ENCODE measurements at regions not wholly inside any gene's neighbourhood (a gene's known extent, or its start where the extent isn't known, plus 50 kb on each side); places are given as distances from the start of the nearest gene placed in this dataset.
A peak's percentile ranks its signal among the peaks of the same experiment; 100 is the strongest.

DNA sequence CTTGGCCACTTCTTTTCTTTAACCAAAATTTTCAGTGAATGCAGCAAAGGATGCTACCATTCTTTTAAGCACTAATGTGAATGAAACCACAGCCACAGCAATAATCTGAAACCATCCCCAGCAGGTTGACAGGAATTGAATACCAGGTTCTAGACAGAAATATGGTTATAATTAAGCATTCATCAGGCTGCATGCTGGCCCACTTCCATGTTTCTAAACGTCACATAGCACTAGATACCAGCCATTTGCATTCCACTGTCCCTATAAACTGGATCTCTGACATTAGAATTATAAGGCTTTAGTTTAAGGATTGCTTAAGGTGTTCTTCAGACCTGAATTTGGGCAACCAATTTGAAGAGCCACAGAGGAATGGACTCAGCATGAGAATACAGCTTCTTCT, 340.8 kb upstream of the KLF6 start:
- no peak for TF ChIP-seq EP300 (IDR thresholded peaks at IDR 0.05; ENCODE audit: low read depth)
- no peak for TF ChIP-seq POLR2AphosphoS5 (IDR thresholded peaks at IDR 0.05)
- no peak for TF ChIP-seq CTCF (IDR thresholded peaks at IDR 0.05)
- no peak for TF ChIP-seq POLR2A (IDR thresholded peaks at IDR 0.05)
- Histone ChIP-seq H3K4me3 (no peak overlapping the region), H3K36me3 (no peaks in the 10 kb centered on the region), H3K27ac (no peak overlapping the region), H3K27me3 (no peaks in the 10 kb centered on the region), H3K9me3 (peaks cover 0 to 4% of the 10 kb centered on the region in 2 donors), H3K4me1 (peaks cover 3 to 18% (median 9%) of the 10 kb centered on the region in 4 donors)
- 80 to 90% methylated on average over 1 of the region's 1 CpG for WGBS, 2 donors (ENCODE audit: low coverage in 1 of 2)
- intact Hi-C loops (cut with DNase I; ENCODE audit: low total_unique reads): no loop called here
- in situ Hi-C loops (cut with MboI; ENCODE audit: low pct_ligation_motif_present in 1 of 4, low pct_unique_long_range_greater_than_20kb in 1 of 4, low sequenced_read_pairs in 3 of 4): no loop called here
- no peak for DNase-seq

GRCh38 chr10:4121502-4122380, 336.7 kb upstream of the KLF6 start:
- Histone ChIP-seq H3K4me3 (no peak overlapping the region), H3K27ac (peak overlapping the region; percentile 16 to 42 (median 28))

DNA sequence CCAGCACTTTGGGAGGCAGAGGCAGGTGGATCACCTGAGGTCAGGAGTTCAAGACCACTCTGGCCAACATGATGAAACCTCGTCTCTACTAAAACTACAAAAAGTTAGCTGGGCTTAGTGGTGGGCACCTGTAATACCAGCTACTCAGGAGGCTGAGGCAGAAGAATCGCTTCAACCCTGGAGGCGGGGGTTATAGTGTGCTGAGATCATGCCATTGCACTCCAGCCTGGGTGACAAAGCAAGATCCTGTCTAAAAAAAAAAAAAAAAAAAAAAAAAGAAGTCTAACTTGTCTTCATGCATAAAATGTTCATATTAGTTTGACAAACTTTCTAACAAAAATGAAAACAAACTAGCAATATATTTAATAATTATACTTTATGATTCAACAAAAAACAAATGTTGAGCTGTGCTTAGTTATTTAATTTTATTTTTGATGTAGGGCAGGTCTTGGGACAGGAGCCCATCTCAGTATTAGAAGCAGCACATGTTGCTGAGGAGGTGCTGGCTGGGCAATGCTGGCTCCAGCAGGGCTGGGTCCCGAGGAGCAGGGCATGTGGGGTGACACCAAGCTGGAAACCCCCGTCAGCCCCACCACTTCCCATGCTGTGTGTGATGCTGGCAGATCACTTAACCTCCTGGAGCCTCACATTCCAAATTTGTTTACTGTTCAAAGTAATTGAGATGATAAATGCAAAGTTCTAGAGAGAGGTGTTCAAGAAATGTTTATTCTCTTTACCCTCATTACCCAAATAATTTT, 335.3 kb upstream of the KLF6 start:
- Histone ChIP-seq H3K4me1 (peaks cover 0 to 5% (median 0%) of the 10 kb centered on the region in 4 donors), H3K27me3 (no peaks in the 10 kb centered on the region), H3K9me3 (no peaks in the 10 kb centered on the region), H3K4me3 (no peak overlapping the region), H3K36me3 (no peaks in the 10 kb centered on the region), H3K27ac (peak overlapping the region in 1 of 4 donors; percentile 17)
- 86 to 100% methylated on average over 2 to 5 of the region's 5 CpGs for WGBS, 2 donors (ENCODE audit: low coverage in 1 of 2)
- peak; percentile 20 for DNase-seq
- TF ChIP-seq EP300 (IDR thresholded peaks at IDR 0.05; ENCODE audit: low read depth): no peak
- TF ChIP-seq POLR2A (IDR thresholded peaks at IDR 0.05): no peak
- no peak for TF ChIP-seq POLR2AphosphoS5 (IDR thresholded peaks at IDR 0.05)
- TF ChIP-seq CTCF (IDR thresholded peaks at IDR 0.05): no peak
- intact Hi-C loops (cut with DNase I; ENCODE audit: low total_unique reads): no loop called here
- in situ Hi-C loops (cut with MboI; ENCODE audit: low pct_ligation_motif_present in 1 of 4, low pct_unique_long_range_greater_than_20kb in 1 of 4, low sequenced_read_pairs in 3 of 4): no loop called here

More at GRCh38 chr10:4121502-4122380, 336.7 kb upstream of the KLF6 start:
- H3K9me3 ChIP-seq: peaks cover 0 to 4% of the 10 kb centered on the region in 2 donors
- TF ChIP-seq EP300 (IDR thresholded peaks at IDR 0.05; ENCODE audit: low read depth): no peak
- TF ChIP-seq POLR2A (IDR thresholded peaks at IDR 0.05): peak; percentile 34
- peak in 2 of 3 donors; percentile 27 to 64 for TF ChIP-seq POLR2AphosphoS5 (IDR thresholded peaks at IDR 0.05)
- intact Hi-C loops (cut with DNase I; ENCODE audit: low total_unique reads): no loop called here
- H3K36me3 ChIP-seq: no peaks in the 10 kb centered on the region
- 52 to 57% methylated on average over 12 to 14 of the region's 14 CpGs for WGBS, 2 donors (ENCODE audit: low coverage in 1 of 2)
- in situ Hi-C loops (cut with MboI; ENCODE audit: low pct_ligation_motif_present in 1 of 4, low pct_unique_long_range_greater_than_20kb in 1 of 4, low sequenced_read_pairs in 3 of 4): no loop called here
- no peaks in the 10 kb centered on the region for H3K27me3 ChIP-seq
- peaks cover 0 to 5% (median 0%) of the 10 kb centered on the region in 4 donors for H3K4me1 ChIP-seq
- peak; percentile 32 for DNase-seq

- Histone ChIP-seq H3K27ac (no peak overlapping the region), H3K36me3 (no peaks in the 10 kb centered on the region), H3K4me1 (peaks cover 0 to 5% (median 0%) of the 10 kb centered on the region in 4 donors), H3K9me3 (peaks cover 0 to 4% of the 10 kb centered on the region in 2 donors), H3K4me3 (no peak overlapping the region), H3K27me3 (no peaks in the 10 kb centered on the region)
- in situ Hi-C loops (cut with MboI; ENCODE audit: low pct_ligation_motif_present in 1 of 4, low pct_unique_long_range_greater_than_20kb in 1 of 4, low sequenced_read_pairs in 3 of 4): no loop called here
- intact Hi-C loops (cut with DNase I; ENCODE audit: low total_unique reads): no loop called here
- TF ChIP-seq EP300 (IDR thresholded peaks at IDR 0.05; ENCODE audit: low read depth) (no peak), POLR2AphosphoS5 (IDR thresholded peaks at IDR 0.05) (no peak), POLR2A (IDR thresholded peaks at IDR 0.05) (no peak), CTCF (IDR thresholded peaks at IDR 0.05) (no peak)
- no peak for DNase-seq
- WGBS, 2 donors (ENCODE audit: low coverage in 1 of 2): 80 to 82% methylated on average over 6 to 7 of the region's 7 CpGs
Measured at GRCh38 chr10:4119107-4119506, 334.1 kb upstream of the KLF6 start.
